ENCODE measurements at regions not wholly inside any gene's neighbourhood (a gene's known extent, or its start where the extent isn't known, plus 50 kb on each side); places are given as distances from the start of the nearest gene placed in this dataset.
A peak's percentile ranks its signal among the peaks of the same experiment; 100 is the strongest.

- no peak for FAIRE-seq
Observed at GRCh38 chr6:139819776-139820175, 445.3 kb upstream of the CITED2 start.

GRCh38 chr6:139812939-139813338 is 438.5 kb upstream of the CITED2 start:
- FAIRE-seq, result no peak

- no peak for FAIRE-seq
Observed at GRCh38 chr6:139801571-139802321, 427.3 kb upstream of the CITED2 start.

- FAIRE-seq, result no peak
Observed at GRCh38 chr6:139800837-139801236, 426.4 kb upstream of the CITED2 start.

GRCh38 chr6:139790527-139790926 is 416.1 kb upstream of the CITED2 start:
- FAIRE-seq, result no peak

- no peak for FAIRE-seq
Observed at GRCh38 chr6:139784222-139784769, 409.8 kb upstream of the CITED2 start.

GRCh38 chr6:139779988-139780774 is 405.7 kb upstream of the CITED2 start:
- no peak for FAIRE-seq

- FAIRE-seq, result no peak
Observed at GRCh38 chr6:139778688-139779087, 404.2 kb upstream of the CITED2 start.

GRCh38 chr6:139778106-139778505 is 403.7 kb upstream of the CITED2 start:
- FAIRE-seq, result no peak

- FAIRE-seq, result no peak
Observed at GRCh38 chr6:139777202-139777970, 402.9 kb upstream of the CITED2 start.

- FAIRE-seq, result no peak
Observed at GRCh38 chr6:139776041-139776440, 401.6 kb upstream of the CITED2 start.

- no peak for FAIRE-seq
Observed at GRCh38 chr6:139768196-139768595, 393.7 kb upstream of the CITED2 start.

- FAIRE-seq, result no peak
Observed at GRCh38 chr6:139766796-139767195, 392.3 kb upstream of the CITED2 start.

GRCh38 chr6:139765825-139766285 is 391.4 kb upstream of the CITED2 start:
- no peak for FAIRE-seq

GRCh38 chr6:139764498-139764986 is 390.1 kb upstream of the CITED2 start:
- no peak for FAIRE-seq

- FAIRE-seq, result peak; percentile 55
Observed at GRCh38 chr6:139763468-139764210, 389.2 kb upstream of the CITED2 start.

GRCh38 chr6:139762587-139763031 is 388.2 kb upstream of the CITED2 start:
- no peak for FAIRE-seq

GRCh38 chr6:139760128-139760527 is 385.7 kb upstream of the CITED2 start:
- FAIRE-seq, result no peak

- FAIRE-seq, result no peak
Observed at GRCh38 chr6:139759086-139759485, 384.6 kb upstream of the CITED2 start.

GRCh38 chr6:139758209-139758611 is 383.8 kb upstream of the CITED2 start:
- FAIRE-seq, result no peak

- FAIRE-seq, result no peak
Observed at GRCh38 chr6:139757784-139758183, 383.3 kb upstream of the CITED2 start.

GRCh38 chr6:139756381-139756780 is 381.9 kb upstream of the CITED2 start:
- FAIRE-seq, result no peak
